Ishikawa (cell line): ENCODE measurements at regions not wholly inside any gene's neighbourhood (a gene's known extent, or its start where the extent isn't known, plus 50 kb on each side); places are given as distances from the start of the nearest gene placed in this dataset.

Experiments
- CEBPB ChIP-seq: IDR thresholded peaks from 2 replicates; pipeline ENCODE4 v1.6.1; 2012
- CREB1 ChIP-seq: IDR thresholded peaks from 2 replicates; pipeline ENCODE4 v1.6.1; 2012; ENCODE audit warnings: low read depth
- EGR1 ChIP-seq: IDR thresholded peaks from 2 replicates; pipeline ENCODE4 v1.6.1; 2012
- EP300 ChIP-seq: IDR thresholded peaks from 2 replicates; pipeline ENCODE4 v1.6.1; 2012; ENCODE audit warnings: borderline replicate concordance
- FOXM1 ChIP-seq: IDR thresholded peaks from 2 replicates; pipeline ENCODE4 v1.6.1; 2012; ENCODE audit warnings: low read depth, borderline replicate concordance
- MAX ChIP-seq: IDR thresholded peaks from 2 replicates; pipeline ENCODE4 v1.6.1; 2012
- NFIC ChIP-seq: IDR thresholded peaks from 2 replicates; pipeline ENCODE4 v1.6.1; 2012
- RAD21 ChIP-seq: IDR thresholded peaks from 2 replicates; pipeline ENCODE4 v1.6.1; 2012; ENCODE audit warnings: low read depth
- REST ChIP-seq: IDR thresholded peaks from 2 replicates; pipeline ENCODE4 v1.6.1; 2012; ENCODE audit warnings: low read depth, mild to moderate bottlenecking
- TAF1 ChIP-seq: IDR thresholded peaks from 2 replicates; pipeline ENCODE4 v1.6.1; 2012; ENCODE audit warnings: low read depth, mild to moderate bottlenecking
- TCF12 ChIP-seq: IDR thresholded peaks from 2 replicates; pipeline ENCODE4 v1.6.1; 2012; ENCODE audit warnings: low read depth
- TEAD4 ChIP-seq: IDR thresholded peaks from 2 replicates; pipeline ENCODE4 v1.6.1; 2012
- USF1 ChIP-seq: IDR thresholded peaks from 2 replicates; pipeline ENCODE4 v1.6.1; 2012
- YY1 ChIP-seq: IDR thresholded peaks from 2 replicates; pipeline ENCODE4 v1.6.1; 2012; ENCODE audit warnings: low read depth
- ZBTB7A ChIP-seq: IDR thresholded peaks from 2 replicates; pipeline ENCODE4 v1.6.1; 2012; ENCODE audit warnings: low read depth

- TF ChIP-seq CREB1 (no peak), TCF12 (no peak)
Measured at GRCh38 chr14:101005447-101005846, 101.9 kb upstream of the RTL1 start.

GRCh38 chr14:101006008-101006407 is 102.5 kb upstream of the RTL1 start:
- TF ChIP-seq EGR1: no peak
- no peak for TF ChIP-seq YY1
- TF ChIP-seq TAF1: no peak
- TF ChIP-seq REST: no peak
- no peak for TF ChIP-seq NFIC
- TF ChIP-seq ZBTB7A: no peak
- TF ChIP-seq TEAD4: no peak
- no peak for TF ChIP-seq CREB1
- no peak for TF ChIP-seq CEBPB
- no peak for TF ChIP-seq MAX
- TF ChIP-seq USF1: no peak
- no peak for TF ChIP-seq FOXM1

GRCh38 chr14:101007004-101007614 is 103.6 kb upstream of the RTL1 start:
- TF ChIP-seq CEBPB (no peak), TAF1 (no peak), FOXM1 (no peak)

- no peak for TF ChIP-seq ZBTB7A
- TF ChIP-seq REST: no peak
- no peak for TF ChIP-seq RAD21
- no peak for TF ChIP-seq CREB1
- TF ChIP-seq EP300: no peak
- TF ChIP-seq TAF1: no peak
- TF ChIP-seq NFIC: no peak
- TF ChIP-seq TCF12: no peak
- no peak for TF ChIP-seq YY1
- no peak for TF ChIP-seq TEAD4
- no peak for TF ChIP-seq FOXM1
- TF ChIP-seq CEBPB: no peak
- TF ChIP-seq USF1: no peak
- TF ChIP-seq MAX: no peak
Measured at GRCh38 chr14:101007765-101008164, 104.2 kb upstream of the RTL1 start.

GRCh38 chr14:101008196-101008595 is 104.7 kb upstream of the RTL1 start:
- TF ChIP-seq EGR1: no peak
- TF ChIP-seq FOXM1: no peak
- TF ChIP-seq NFIC: no peak
- no peak for TF ChIP-seq TCF12

- no peak for TF ChIP-seq MAX
- TF ChIP-seq TCF12: no peak
- no peak for TF ChIP-seq USF1
- no peak for TF ChIP-seq NFIC
- TF ChIP-seq YY1: no peak
- no peak for TF ChIP-seq CREB1
- no peak for TF ChIP-seq RAD21
- no peak for TF ChIP-seq EP300
- no peak for TF ChIP-seq FOXM1
- TF ChIP-seq TAF1: no peak
- TF ChIP-seq REST: no peak
- TF ChIP-seq TEAD4: no peak
- no peak for TF ChIP-seq ZBTB7A
- TF ChIP-seq EGR1: no peak
- no peak for TF ChIP-seq CEBPB
Measured at GRCh38 chr14:101008631-101009336, 105.3 kb upstream of the RTL1 start.
